IPS DF 4.7 (cell line): ENCODE measurements at regions not wholly inside any gene's neighbourhood (a gene's known extent, or its start where the extent isn't known, plus 50 kb on each side); places are given as distances from the start of the nearest gene placed in this dataset.

Experiments
- DNase-seq: peaks from one replicate; pipeline ENCODE4 v3.0.0-alpha.2; 2013; ENCODE audit warnings: low spot score; ENCODE audit errors: extremely low read depth

DNA sequence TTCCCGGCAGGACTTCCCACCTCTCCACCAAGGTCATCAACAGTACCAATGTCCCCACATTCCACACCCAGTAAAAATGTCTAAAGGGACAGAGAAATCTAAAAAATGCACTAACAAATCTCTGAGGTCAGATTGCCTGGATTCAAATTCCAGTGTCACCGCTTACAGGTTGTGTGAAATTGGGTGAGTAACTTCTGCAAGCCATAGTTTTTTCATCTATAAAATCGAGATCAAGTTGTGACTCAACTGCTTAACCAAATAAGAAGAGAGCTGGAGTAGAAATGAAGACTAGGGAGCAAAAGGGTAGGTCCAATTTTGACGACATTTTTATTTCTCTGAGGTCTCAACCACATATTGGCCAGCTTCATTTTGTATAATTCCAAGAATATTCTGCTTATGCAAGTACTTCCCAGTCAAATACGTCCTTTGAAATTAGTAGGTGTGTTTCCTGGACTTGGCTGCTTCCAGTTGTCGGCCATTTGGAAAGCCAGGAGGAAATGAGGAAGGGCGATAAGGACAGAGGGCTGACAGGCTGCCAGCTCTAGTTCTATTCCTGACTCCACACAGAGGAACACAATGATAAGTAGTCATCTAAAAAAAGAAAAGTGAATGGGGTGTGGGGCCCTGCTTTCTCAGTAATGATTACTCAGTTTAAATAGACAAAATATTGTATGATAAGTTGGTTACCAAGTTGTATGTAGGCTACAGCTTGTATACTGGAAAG lies 57.7 kb upstream of the ZC3H11B start:
- no peak for DNase-seq

DNA sequence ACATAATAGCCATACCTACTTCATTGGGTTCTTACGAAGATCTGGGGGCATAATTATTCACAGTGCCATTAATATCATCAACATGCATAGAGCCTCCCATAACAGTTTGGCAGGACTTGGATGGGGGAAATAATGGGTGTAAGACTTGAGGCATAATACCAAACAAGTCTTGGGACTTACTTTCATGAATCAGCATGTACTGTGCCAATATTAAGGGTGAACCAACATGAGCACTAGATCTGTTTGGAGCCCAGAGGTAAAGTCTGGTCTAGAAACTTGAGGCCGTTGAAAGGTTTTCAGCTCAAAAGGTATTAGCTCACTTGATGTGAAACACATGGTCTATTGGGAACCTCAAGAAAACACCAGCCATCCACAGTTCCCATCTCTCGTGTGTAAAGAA lies 56.7 kb upstream of the ZC3H11B start:
- DNase-seq: no peak

DNA sequence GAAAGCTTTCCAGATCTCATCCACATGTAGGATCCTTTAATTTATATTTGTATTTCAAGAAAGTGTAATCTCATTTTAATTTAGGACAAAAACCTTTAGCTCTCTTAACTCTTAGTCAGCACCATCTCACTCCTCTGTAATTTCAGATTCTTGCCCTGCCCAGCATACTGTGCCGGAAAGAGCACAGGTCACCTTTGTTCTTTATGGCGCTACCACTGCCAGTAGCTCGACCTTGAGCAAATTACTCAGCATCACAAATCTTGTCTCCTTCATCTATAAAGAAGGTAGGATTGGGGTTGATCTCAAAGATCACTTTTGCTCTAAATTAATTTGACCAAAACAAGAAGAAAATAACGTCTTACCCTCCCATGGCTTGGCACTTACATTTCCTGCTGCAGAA lies 56.1 kb upstream of the ZC3H11B start:
- DNase-seq: no peak

DNA sequence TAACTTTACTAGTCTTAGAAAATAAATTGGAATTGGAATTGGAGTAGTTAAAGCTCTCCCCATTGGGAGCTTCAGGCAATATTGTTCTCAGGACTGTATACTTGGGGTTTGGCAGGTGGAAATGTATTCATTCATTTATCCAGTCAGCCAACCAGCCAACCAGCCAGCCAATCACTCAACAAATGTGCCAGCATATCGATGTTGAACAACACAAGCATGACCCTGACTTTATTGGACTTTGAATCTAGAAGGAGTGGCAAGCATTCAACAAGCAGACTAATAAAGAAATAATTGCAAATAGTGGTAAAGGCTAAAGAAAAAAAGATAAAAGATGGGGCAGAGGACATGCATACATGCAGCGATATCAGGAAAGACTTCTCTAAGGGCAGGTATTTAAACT lies 55.5 kb upstream of the ZC3H11B start:
- DNase-seq: no peak

DNA sequence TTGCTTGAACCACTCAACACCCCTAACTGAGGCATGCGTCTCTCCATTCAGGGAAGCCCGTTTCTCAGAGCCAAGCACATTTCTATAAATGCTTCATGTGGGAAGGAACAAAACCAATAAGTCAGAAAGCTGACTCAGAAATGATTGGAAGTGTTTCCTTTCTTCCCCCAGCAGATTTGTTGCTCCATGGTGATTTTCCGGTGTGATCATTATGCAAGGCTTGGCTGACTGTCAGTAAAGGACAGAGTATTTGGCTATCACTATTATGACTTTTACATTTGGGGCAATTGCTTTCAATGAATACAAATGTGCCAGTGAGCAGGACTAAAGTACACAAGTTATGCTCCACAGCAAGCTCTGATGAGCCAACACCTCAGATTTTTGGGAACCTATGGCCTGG lies 53.3 kb upstream of the ZC3H11B start:
- no peak for DNase-seq

DNA sequence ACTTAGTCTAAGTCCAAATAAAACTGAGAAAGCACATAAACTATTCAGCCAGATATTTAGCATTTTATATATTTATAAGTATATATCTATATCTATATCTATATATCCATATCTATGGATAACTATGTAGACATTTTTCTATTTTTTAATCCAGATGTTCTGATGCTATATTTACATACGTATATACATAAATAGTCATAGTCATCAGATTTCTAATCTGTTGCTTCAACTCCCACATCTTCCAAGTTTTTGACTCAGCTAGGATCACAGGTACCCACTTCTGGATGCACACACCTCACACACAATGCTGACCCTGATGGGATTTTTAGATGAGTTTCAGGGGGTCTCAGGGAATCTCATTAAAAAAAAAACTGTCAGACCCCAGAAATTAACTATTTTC lies 52.2 kb upstream of the ZC3H11B start:
- no peak for DNase-seq

DNA sequence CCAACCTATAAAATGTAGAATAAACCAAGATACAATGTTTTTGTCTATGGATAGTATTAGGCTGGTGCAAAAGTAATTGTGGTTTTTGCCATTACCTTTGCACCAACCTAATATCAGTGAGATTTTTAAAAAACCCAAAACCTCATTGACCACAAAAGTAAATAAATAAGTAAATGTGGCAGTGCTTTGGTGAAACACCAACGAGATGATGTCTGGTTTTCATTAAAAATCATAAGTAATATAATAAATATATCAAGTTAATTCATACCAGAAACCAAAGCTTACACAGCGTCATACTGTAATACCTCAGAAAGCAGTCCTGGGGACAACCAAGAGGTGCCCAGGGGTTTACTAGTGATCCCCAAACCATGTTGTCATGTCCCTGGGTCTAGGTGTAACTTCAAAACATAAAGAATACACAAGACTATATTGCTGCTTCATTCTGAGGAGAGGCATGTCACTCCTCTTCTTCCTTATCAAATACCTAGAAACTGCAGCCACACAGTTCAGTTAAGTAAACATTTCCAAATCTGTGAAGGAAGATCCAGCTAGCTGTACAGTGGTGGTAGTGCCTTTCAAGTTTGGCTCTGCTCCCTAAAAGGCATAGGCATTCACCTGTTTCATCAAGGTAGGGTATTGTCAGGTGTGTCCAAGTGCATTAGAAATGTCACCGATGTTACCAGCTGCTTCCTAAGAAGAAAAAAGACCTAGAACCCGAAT lies 51.6 kb upstream of the ZC3H11B start:
- DNase-seq: no peak
